ENCODE measurements at regions not wholly inside any gene's neighbourhood (a gene's known extent, or its start where the extent isn't known, plus 50 kb on each side); places are given as distances from the start of the nearest gene placed in this dataset.

DNA sequence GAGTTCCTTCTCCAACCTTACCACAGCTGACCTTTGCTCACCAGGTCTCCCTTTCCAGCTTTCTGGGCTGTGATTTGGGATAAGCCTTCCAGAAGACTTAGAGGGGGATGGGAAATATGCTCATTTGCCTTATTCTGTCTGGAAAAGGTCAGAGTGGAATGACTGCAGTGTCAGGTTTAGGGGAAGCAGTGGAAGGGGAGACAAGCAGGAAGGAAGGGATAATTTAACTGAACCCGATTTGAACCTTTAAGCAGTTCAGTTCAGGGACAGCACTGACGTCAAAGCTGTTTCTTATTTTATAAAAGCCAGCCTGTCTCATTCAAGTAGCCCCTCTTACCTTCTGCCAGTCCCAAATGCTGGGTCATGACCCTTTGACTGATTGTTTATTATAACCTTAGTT lies 418.4 kb upstream of the RARB start:
- H3K4me1 ChIP-seq (ENCODE audit: control insufficient read depth, insufficient read depth, low read length), result peaks cover 4% of the 10 kb centered on the region
- H3K4me3 ChIP-seq (ENCODE audit: low read length), result no peak overlapping the region
- H3K9me3 ChIP-seq (ENCODE audit: control insufficient read depth, low read length), result no peaks in the 10 kb centered on the region
- H3K9ac ChIP-seq (ENCODE audit: low read length), result no peak overlapping the region
- H3K36me3 ChIP-seq (ENCODE audit: control insufficient read depth, insufficient read depth, low read length, severe bottlenecking), result no peaks in the 10 kb centered on the region
- no peaks in the 10 kb centered on the region for H3K27me3 ChIP-seq (replicated peaks; ENCODE audit: control insufficient read depth, insufficient read depth, low read length)
- DNase-seq (ENCODE audit: low read depth), result no peak

GRCh38 chr3:25015599-25015998 lies 412.5 kb upstream of the RARB start:
- Histone ChIP-seq H3K9me3 (ENCODE audit: control insufficient read depth, low read length) (no peaks in the 10 kb centered on the region), H3K9ac (ENCODE audit: low read length) (no peak overlapping the region), H3K36me3 (ENCODE audit: control insufficient read depth, insufficient read depth, low read length, severe bottlenecking) (no peaks in the 10 kb centered on the region), H3K4me1 (ENCODE audit: control insufficient read depth, insufficient read depth, low read length) (no peaks in the 10 kb centered on the region), H3K27me3 (replicated peaks; ENCODE audit: control insufficient read depth, insufficient read depth, low read length) (no peaks in the 10 kb centered on the region), H3K4me3 (ENCODE audit: low read length) (no peak overlapping the region)
- no peak for DNase-seq (ENCODE audit: low read depth)

- Histone ChIP-seq H3K36me3 (ENCODE audit: control insufficient read depth, insufficient read depth, low read length, severe bottlenecking) (no peaks in the 10 kb centered on the region), H3K4me1 (ENCODE audit: control insufficient read depth, insufficient read depth, low read length) (no peaks in the 10 kb centered on the region), H3K27me3 (replicated peaks; ENCODE audit: control insufficient read depth, insufficient read depth, low read length) (no peaks in the 10 kb centered on the region), H3K9me3 (ENCODE audit: control insufficient read depth, low read length) (no peaks in the 10 kb centered on the region), H3K4me3 (ENCODE audit: low read length) (no peak overlapping the region), H3K9ac (ENCODE audit: low read length) (no peak overlapping the region)
- DNase-seq (ENCODE audit: low read depth), result no peak
These were observed 409.2 kb upstream of the RARB start for GRCh38 chr3:25018909-25019308.

DNA sequence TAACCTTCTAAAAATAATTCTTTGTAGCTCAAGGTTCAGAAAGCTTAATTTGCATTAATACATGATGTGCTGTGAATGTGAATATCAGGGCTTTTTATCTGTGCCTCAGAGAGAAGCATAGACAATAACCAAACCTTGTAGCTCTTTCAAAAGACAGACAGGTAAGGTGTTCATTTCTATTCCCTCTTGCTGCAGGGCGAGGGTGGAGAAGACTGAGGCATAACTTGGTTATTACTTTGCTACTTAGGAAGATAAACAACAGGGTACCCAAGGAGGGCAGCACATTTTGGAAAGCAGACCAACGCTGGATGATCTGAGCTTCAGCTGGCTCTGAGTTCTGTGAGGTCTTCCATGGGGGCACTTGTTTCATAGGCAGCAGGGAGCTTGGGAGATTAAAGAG lies 408.6 kb upstream of the RARB start:
- Histone ChIP-seq H3K4me1 (ENCODE audit: control insufficient read depth, insufficient read depth, low read length) (no peaks in the 10 kb centered on the region), H3K36me3 (ENCODE audit: control insufficient read depth, insufficient read depth, low read length, severe bottlenecking) (no peaks in the 10 kb centered on the region), H3K9me3 (ENCODE audit: control insufficient read depth, low read length) (no peaks in the 10 kb centered on the region), H3K27me3 (replicated peaks; ENCODE audit: control insufficient read depth, insufficient read depth, low read length) (no peaks in the 10 kb centered on the region), H3K9ac (ENCODE audit: low read length) (no peak overlapping the region), H3K4me3 (ENCODE audit: low read length) (no peak overlapping the region)
- no peak for DNase-seq (ENCODE audit: low read depth)

- H3K4me3 ChIP-seq (ENCODE audit: low read length), result no peak overlapping the region
- H3K9me3 ChIP-seq (ENCODE audit: control insufficient read depth, low read length), result no peaks in the 10 kb centered on the region
- H3K27me3 ChIP-seq (replicated peaks; ENCODE audit: control insufficient read depth, insufficient read depth, low read length), result no peaks in the 10 kb centered on the region
- H3K9ac ChIP-seq (ENCODE audit: low read length), result no peak overlapping the region
- peak; percentile 73 for DNase-seq (ENCODE audit: low read depth)
- H3K36me3 ChIP-seq (ENCODE audit: control insufficient read depth, insufficient read depth, low read length, severe bottlenecking), result no peaks in the 10 kb centered on the region
- H3K4me1 ChIP-seq (ENCODE audit: control insufficient read depth, insufficient read depth, low read length), result no peaks in the 10 kb centered on the region
These were observed 406.2 kb upstream of the RARB start for GRCh38 chr3:25021816-25022215.

GRCh38 chr3:25023876-25024275 lies 404.2 kb upstream of the RARB start:
- H3K9ac ChIP-seq (ENCODE audit: low read length), result no peak overlapping the region
- H3K27me3 ChIP-seq (replicated peaks; ENCODE audit: control insufficient read depth, insufficient read depth, low read length), result no peaks in the 10 kb centered on the region
- no peaks in the 10 kb centered on the region for H3K36me3 ChIP-seq (ENCODE audit: control insufficient read depth, insufficient read depth, low read length, severe bottlenecking)
- H3K4me3 ChIP-seq (ENCODE audit: low read length), result no peak overlapping the region
- DNase-seq (ENCODE audit: low read depth), result no peak
- H3K4me1 ChIP-seq (ENCODE audit: control insufficient read depth, insufficient read depth, low read length), result no peaks in the 10 kb centered on the region
- H3K9me3 ChIP-seq (ENCODE audit: control insufficient read depth, low read length), result no peaks in the 10 kb centered on the region

GRCh38 chr3:25025236-25025635 lies 402.8 kb upstream of the RARB start:
- Histone ChIP-seq H3K9ac (ENCODE audit: low read length) (no peak overlapping the region), H3K9me3 (ENCODE audit: control insufficient read depth, low read length) (no peaks in the 10 kb centered on the region), H3K27me3 (replicated peaks; ENCODE audit: control insufficient read depth, insufficient read depth, low read length) (no peaks in the 10 kb centered on the region), H3K4me1 (ENCODE audit: control insufficient read depth, insufficient read depth, low read length) (no peaks in the 10 kb centered on the region), H3K36me3 (ENCODE audit: control insufficient read depth, insufficient read depth, low read length, severe bottlenecking) (no peaks in the 10 kb centered on the region), H3K4me3 (ENCODE audit: low read length) (no peak overlapping the region)
- no peak for DNase-seq (ENCODE audit: low read depth)

- H3K9ac ChIP-seq (ENCODE audit: low read length), result no peak overlapping the region
- no peaks in the 10 kb centered on the region for H3K27me3 ChIP-seq (replicated peaks; ENCODE audit: control insufficient read depth, insufficient read depth, low read length)
- no peaks in the 10 kb centered on the region for H3K36me3 ChIP-seq (ENCODE audit: control insufficient read depth, insufficient read depth, low read length, severe bottlenecking)
- H3K4me3 ChIP-seq (ENCODE audit: low read length), result no peak overlapping the region
- no peak for DNase-seq (ENCODE audit: low read depth)
- H3K9me3 ChIP-seq (ENCODE audit: control insufficient read depth, low read length), result no peaks in the 10 kb centered on the region
- H3K4me1 ChIP-seq (ENCODE audit: control insufficient read depth, insufficient read depth, low read length), result no peaks in the 10 kb centered on the region
These were observed 400.4 kb upstream of the RARB start for GRCh38 chr3:25027650-25028049.

GRCh38 chr3:25029820-25030219 lies 398.2 kb upstream of the RARB start:
- no peaks in the 10 kb centered on the region for H3K36me3 ChIP-seq (ENCODE audit: control insufficient read depth, insufficient read depth, low read length, severe bottlenecking)
- no peaks in the 10 kb centered on the region for H3K27me3 ChIP-seq (replicated peaks; ENCODE audit: control insufficient read depth, insufficient read depth, low read length)
- H3K9ac ChIP-seq (ENCODE audit: low read length), result no peak overlapping the region
- no peaks in the 10 kb centered on the region for H3K9me3 ChIP-seq (ENCODE audit: control insufficient read depth, low read length)
- no peak overlapping the region for H3K4me3 ChIP-seq (ENCODE audit: low read length)
- DNase-seq (ENCODE audit: low read depth), result no peak
- H3K4me1 ChIP-seq (ENCODE audit: control insufficient read depth, insufficient read depth, low read length), result no peaks in the 10 kb centered on the region

DNA sequence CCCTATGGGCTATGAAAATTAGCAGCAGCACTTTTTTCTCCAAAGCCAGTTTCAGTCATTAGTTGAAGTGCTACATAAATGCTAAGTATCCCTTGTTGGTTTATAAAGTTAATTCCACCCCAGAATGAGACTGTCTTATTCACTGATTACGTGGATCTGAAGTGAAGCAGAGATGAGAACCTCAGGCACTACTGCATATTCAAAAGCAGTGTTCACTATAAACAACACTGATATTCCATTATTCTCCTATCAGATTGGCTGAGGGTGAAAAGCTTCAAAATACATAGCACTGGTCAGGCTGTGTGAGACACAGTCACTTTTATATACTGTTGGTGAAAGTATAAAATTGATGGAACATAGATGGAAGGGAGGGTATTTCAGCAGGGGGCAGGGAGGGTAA lies 395.7 kb upstream of the RARB start:
- DNase-seq (ENCODE audit: low read depth), result no peak
- no peaks in the 10 kb centered on the region for H3K36me3 ChIP-seq (ENCODE audit: control insufficient read depth, insufficient read depth, low read length, severe bottlenecking)
- H3K4me3 ChIP-seq (ENCODE audit: low read length), result no peak overlapping the region
- no peaks in the 10 kb centered on the region for H3K9me3 ChIP-seq (ENCODE audit: control insufficient read depth, low read length)
- no peaks in the 10 kb centered on the region for H3K27me3 ChIP-seq (replicated peaks; ENCODE audit: control insufficient read depth, insufficient read depth, low read length)
- peaks cover 8% of the 10 kb centered on the region for H3K4me1 ChIP-seq (ENCODE audit: control insufficient read depth, insufficient read depth, low read length)
- H3K9ac ChIP-seq (ENCODE audit: low read length), result no peak overlapping the region

DNA sequence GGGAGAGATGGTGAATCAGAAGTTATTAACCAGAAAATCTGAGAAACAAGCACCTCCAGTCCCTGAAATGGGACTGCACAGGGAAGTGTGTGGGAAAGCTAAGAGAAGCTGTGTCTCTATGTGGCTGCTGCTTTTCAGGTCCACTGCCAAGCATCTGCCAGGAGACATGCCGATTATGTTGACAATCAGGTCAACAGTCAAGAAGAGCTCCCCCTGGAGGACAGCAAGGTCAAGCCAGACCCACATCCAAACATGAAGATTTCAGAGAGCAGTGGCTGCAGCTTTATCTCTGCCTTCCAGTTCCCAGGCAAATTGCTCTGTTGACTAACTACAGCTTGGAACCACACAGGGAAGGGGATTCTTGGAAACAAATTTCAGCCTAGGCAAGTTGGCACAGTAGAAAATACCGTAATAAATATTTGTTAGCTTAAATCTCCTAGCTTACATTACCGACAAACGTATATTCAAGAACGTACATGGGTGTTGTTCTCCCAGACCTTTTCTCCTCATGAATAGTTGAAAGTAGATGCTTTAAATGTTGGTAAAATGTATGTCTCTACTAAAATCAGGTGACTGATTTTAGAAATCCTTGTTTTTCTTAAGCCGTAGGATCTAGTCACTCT lies 394.5 kb upstream of the RARB start:
- no peak overlapping the region for H3K4me3 ChIP-seq (ENCODE audit: low read length)
- DNase-seq (ENCODE audit: low read depth), result peak; percentile 50
- H3K9me3 ChIP-seq (ENCODE audit: control insufficient read depth, low read length), result no peaks in the 10 kb centered on the region
- no peaks in the 10 kb centered on the region for H3K27me3 ChIP-seq (replicated peaks; ENCODE audit: control insufficient read depth, insufficient read depth, low read length)
- H3K4me1 ChIP-seq (ENCODE audit: control insufficient read depth, insufficient read depth, low read length), result peaks cover 19% of the 10 kb centered on the region
- H3K36me3 ChIP-seq (ENCODE audit: control insufficient read depth, insufficient read depth, low read length, severe bottlenecking), result no peaks in the 10 kb centered on the region
- H3K9ac ChIP-seq (ENCODE audit: low read length), result no peak overlapping the region

- Histone ChIP-seq H3K27me3 (replicated peaks; ENCODE audit: control insufficient read depth, insufficient read depth, low read length) (no peaks in the 10 kb centered on the region), H3K4me3 (ENCODE audit: low read length) (no peak overlapping the region), H3K36me3 (ENCODE audit: control insufficient read depth, insufficient read depth, low read length, severe bottlenecking) (no peaks in the 10 kb centered on the region), H3K9ac (ENCODE audit: low read length) (no peak overlapping the region), H3K9me3 (ENCODE audit: control insufficient read depth, low read length) (no peaks in the 10 kb centered on the region), H3K4me1 (ENCODE audit: control insufficient read depth, insufficient read depth, low read length) (peaks cover 21% of the 10 kb centered on the region)
- peak; percentile 84 for DNase-seq (ENCODE audit: low read depth)
These were observed 392.5 kb upstream of the RARB start for GRCh38 chr3:25035526-25035925.
